Aorta (tissue), 5 donors: ENCODE measurements at regions not wholly inside any gene's neighbourhood (a gene's known extent, or its start where the extent isn't known, plus 50 kb on each side); places are given as distances from the start of the nearest gene placed in this dataset.

Experiments used
- ATAC-seq: fragments of 200-7000 bp; cut with Tn5 transposase; one replicate; pipeline ENCODE4 v1.9.1; 2022; ENCODE audit warnings: moderate library complexity; ENCODE audit not compliant: low FRiP score
- DNase-seq, 2 donors: peaks; one replicate each; pipeline ENCODE4 v3.0.0-alpha.2; 2020
- H3K27ac ChIP-seq, 2 donors: one replicate each; pipeline ENCODE4 v1.5.1; 2013; ENCODE audit warnings: low read length in 2 of 2, mild to moderate bottlenecking in 2 of 2, moderate library complexity in 2 of 2, control low read depth in 1 of 2, inconsistent platforms in 1 of 2, low read depth in 1 of 2
- H3K27me3 ChIP-seq, 2 donors: one replicate each; pipeline ENCODE4 v1.6.1; 2013; ENCODE audit warnings: control low read depth in 1 of 2, low read length in 1 of 2, mild to moderate bottlenecking in 1 of 2, moderate library complexity in 1 of 2; ENCODE audit not compliant: insufficient read depth in 2 of 2, control insufficient read depth in 1 of 2
- H3K36me3 ChIP-seq, 2 donors: one replicate each; pipeline ENCODE4 v1.6.1; 2013; ENCODE audit warnings: control low read depth in 1 of 2, low read length in 1 of 2, mild to moderate bottlenecking in 1 of 2; ENCODE audit not compliant: insufficient read depth in 2 of 2, control insufficient read depth in 1 of 2
- H3K4me1 ChIP-seq, 2 donors: one replicate each; pipeline ENCODE4 v1.6.1; 2013; ENCODE audit warnings: low read length in 2 of 2, control low read depth in 1 of 2, mild to moderate bottlenecking in 1 of 2, moderate library complexity in 1 of 2; ENCODE audit not compliant: insufficient read depth in 2 of 2, control insufficient read depth in 1 of 2
- H3K4me3 ChIP-seq, 2 donors: one replicate each; pipeline ENCODE4 v1.5.1; 2013; ENCODE audit warnings: low read length in 2 of 2, control low read depth in 1 of 2, mild to moderate bottlenecking in 1 of 2
- H3K9me3 ChIP-seq: one replicate; pipeline ENCODE4 v1.6.1; 2013; ENCODE audit warnings: mild to moderate bottlenecking, low read length; ENCODE audit not compliant: control insufficient read depth
- WGBS, 2 donors: extraction: QIAGEN DNeasy Blood & Tissue Kit; methylation state at CpG; one replicate each; pipeline ENCODE4 v1.1.7; 2013; 5-methylcytosine and 5-hydroxymethylcytosine counted together
- intact Hi-C, 2 donors: fragments of 100-400 bp; cut with DNase I; formaldehyde crosslinking; loops; one replicate each; pipeline versions ENCODE4 v1.14.2 to v1.15.0; 2022
- donor health status: healthy with polysubstance abuse.
- donor health status: Bipolar disorder and iron deficiency.
- donor health status: DM: no; HTN: no; CAD: no.
- donor health status: DM: no; HTN: no; CAD: no.
- donor health status: DM: yes; HTN: yes; CAD: no.

DNA sequence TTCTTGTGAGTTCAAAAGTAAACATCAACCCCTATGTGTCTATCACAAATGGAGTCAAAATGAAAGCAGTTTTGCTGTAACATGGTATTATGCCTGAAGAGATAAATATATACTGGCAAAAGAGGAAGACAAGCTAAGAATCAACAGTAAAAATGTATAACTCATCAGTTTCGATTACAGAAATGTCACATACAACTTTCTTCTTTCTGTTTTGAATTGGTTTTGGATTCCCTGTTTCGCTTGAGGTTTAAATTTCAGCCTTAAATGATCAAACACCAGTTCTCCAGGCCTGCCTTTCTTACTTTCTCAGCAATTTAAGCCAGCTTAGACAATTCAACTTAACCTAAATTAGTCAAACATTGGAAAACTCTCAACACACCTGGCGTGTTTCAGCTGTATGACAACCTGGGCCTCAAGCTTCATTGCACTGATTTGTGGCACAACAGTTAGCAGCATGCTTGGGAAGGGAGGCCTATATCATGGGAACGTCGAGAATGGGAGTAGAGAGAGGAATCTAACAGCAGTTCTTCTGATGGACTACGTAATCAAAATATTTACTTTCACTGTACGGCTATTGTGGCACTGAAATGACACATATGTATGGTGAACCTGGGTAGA is 51.9 kb upstream of the MARCKS start:
- no peak for ATAC-seq
- no peaks in the 10 kb centered on the region for H3K27me3 ChIP-seq
- no peak overlapping the region for H3K4me3 ChIP-seq

DNA sequence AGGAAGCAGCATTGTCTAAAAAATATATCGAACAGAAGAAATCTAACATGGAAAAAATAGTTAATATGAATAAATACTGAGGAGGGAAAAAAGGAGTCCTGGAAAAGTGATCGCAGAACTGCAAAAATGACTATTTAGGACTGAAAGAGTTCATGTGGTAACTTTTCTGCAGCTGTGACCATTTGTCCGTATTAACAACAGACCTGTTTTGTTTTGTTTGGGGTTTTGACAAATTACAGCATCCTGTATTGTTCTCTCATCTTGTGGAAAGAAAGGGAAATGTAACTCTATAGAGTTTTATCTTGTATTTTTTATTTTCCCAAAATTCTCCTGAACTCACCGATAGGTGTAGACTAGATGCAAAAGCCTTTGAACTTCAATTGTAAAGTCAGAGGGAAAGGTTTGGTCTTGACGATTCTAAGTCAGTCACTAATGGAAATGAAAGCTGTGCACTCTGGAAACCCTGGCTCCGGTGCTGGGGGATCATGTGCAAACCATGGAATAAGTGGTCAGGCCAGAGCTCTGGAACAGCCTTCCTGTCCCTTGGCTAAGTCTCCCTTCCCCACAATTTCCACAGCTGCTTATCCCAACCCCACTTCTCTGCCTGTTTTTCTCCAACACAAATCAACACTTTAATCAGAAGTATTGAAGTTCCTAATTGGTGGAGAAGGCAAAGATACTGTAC is 51.2 kb upstream of the MARCKS start:
- WGBS, 2 donors: 86 to 90% methylated on average over 6 of the region's 6 CpGs
- Histone ChIP-seq H3K9me3 (peaks cover 1% of the 10 kb centered on the region), H3K4me3 (no peak overlapping the region), H3K27ac (no peak overlapping the region), H3K4me1 (no peaks in the 10 kb centered on the region), H3K27me3 (no peaks in the 10 kb centered on the region), H3K36me3 (no peaks in the 10 kb centered on the region)
- DNase-seq (no peak), ATAC-seq (no peak)
- intact Hi-C loops: no loop called here

More for the DNA sequence above, 51.9 kb upstream of the MARCKS start:
- no peak overlapping the region for H3K27ac ChIP-seq
- H3K36me3 ChIP-seq: no peaks in the 10 kb centered on the region
- peaks cover 1% of the 10 kb centered on the region for H3K9me3 ChIP-seq
- intact Hi-C loops: no loop called here
- 81% methylated on average over 7 of the region's 7 CpGs for WGBS, 2 donors
- H3K4me1 ChIP-seq: no peaks in the 10 kb centered on the region
- DNase-seq: no peak
